ENCODE measurements at regions not wholly inside any gene's neighbourhood (a gene's known extent, or its start where the extent isn't known, plus 50 kb on each side); places are given as distances from the start of the nearest gene placed in this dataset.
"Not testable (repeated sequence)": the region's sequence is repeated elsewhere in the genome, so short reads cannot be mapped to it uniquely, and the experiment has no call there.

DNA sequence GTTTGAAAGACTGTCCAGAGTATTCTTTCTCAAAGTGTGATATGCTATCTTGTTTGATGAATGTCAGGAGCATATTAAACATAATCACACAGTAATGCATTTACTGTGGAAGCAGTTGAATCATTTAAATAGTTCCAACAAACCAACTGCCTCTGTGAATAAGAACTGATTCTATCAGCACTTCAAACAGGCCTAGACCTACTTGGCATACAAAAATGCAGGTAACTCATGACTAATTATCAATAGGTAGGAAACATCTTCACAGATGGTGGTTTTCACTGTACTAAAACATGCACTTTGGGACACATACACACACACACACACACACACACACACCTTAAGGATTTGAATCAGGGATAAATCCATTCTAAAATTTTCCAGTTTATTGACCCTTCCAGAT is 91.2 kb upstream of the SNX2 start:
- no peak overlapping the region for H3K4me3 ChIP-seq (ENCODE audit: low read depth, low read length)
- no peak for DNase-seq (ENCODE audit: low read depth)
- TF ChIP-seq, protein P1, sequence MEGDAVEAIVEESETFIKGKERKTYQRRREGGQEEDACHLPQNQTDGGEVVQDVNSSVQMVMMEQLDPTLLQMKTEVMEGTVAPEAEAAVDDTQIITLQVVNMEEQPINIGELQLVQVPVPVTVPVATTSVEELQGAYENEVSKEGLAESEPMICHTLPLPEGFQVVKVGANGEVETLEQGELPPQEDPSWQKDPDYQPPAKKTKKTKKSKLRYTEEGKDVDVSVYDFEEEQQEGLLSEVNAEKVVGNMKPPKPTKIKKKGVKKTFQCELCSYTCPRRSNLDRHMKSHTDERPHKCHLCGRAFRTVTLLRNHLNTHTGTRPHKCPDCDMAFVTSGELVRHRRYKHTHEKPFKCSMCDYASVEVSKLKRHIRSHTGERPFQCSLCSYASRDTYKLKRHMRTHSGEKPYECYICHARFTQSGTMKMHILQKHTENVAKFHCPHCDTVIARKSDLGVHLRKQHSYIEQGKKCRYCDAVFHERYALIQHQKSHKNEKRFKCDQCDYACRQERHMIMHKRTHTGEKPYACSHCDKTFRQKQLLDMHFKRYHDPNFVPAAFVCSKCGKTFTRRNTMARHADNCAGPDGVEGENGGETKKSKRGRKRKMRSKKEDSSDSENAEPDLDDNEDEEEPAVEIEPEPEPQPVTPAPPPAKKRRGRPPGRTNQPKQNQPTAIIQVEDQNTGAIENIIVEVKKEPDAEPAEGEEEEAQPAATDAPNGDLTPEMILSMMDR (conservative IDR thresholded peaks at IDR 0.05; ENCODE audit: low read depth, low read length) = no peak

DNA sequence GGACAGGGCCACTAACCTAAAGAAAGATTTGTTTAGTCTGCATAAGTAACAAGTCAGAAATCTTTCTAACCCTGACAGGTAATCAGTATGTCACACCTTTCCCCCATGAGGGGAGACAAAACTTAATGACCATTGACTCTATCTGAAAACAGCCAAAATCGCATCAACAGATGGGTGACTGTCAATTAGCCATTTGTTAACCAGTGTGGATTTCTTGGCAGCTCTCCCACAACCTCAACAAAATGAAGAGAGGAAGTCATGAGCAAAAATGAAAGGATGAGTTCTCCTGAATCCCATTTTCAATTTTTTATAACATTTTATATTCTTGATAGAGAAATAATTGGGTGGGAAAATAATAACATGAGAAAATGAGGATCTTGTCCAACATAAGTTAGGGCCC is 84.6 kb upstream of the SNX2 start:
- DNase-seq (ENCODE audit: low read depth) = no peak
- no peak overlapping the region for H3K4me3 ChIP-seq (ENCODE audit: low read depth, low read length)
- TF ChIP-seq, protein P1 (conservative IDR thresholded peaks at IDR 0.05; ENCODE audit: low read depth, low read length) = no peak

DNA sequence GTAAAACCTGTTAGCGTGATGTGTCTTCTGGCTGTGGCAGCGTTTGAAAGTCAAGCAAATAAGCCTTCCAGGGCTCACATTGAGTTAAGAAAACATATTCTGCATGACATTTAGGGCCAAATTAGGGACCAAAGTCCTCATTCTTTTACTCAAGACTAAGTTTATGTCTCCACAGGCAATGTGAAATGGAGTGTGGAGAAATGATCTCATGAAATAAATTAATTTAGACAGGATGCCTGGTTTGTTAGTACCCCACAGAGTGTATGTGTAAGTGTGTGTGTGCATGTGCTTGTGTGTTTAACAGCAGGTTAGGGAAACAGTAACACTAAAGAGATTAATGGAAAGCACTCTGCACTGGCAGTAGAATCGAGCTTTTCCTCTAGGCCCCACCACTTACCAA is 82.9 kb upstream of the SNX2 start:
- no peak for DNase-seq (ENCODE audit: low read depth)
- TF ChIP-seq, protein P1 (conservative IDR thresholded peaks at IDR 0.05; ENCODE audit: low read depth, low read length) = no peak
- H3K4me3 ChIP-seq (ENCODE audit: low read depth, low read length) = no peak overlapping the region

DNA sequence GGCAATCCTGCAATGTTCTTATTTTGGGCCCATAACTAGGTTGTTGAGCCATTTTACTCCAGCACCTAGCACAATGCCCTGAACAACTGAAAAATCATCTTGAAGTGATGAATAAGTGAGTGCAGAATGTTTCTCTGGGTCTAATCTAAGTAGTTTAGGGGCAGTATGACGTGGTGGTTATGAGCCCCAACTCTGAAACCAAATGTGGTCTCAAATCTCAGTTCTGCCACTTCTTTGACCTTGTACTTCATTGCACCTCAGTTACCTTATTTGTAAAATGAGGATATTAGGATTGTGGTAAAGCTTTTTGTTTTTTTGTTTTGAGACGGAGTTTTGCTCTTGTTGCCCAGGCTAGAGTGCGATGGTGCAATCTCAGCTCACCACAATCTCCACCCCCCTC is 80.9 kb upstream of the SNX2 start:
- no peak overlapping the region for H3K4me3 ChIP-seq (ENCODE audit: low read depth, low read length)
- TF ChIP-seq, protein P1 (conservative IDR thresholded peaks at IDR 0.05; ENCODE audit: low read depth, low read length) = no peak
- no peak for DNase-seq (ENCODE audit: low read depth)

DNA sequence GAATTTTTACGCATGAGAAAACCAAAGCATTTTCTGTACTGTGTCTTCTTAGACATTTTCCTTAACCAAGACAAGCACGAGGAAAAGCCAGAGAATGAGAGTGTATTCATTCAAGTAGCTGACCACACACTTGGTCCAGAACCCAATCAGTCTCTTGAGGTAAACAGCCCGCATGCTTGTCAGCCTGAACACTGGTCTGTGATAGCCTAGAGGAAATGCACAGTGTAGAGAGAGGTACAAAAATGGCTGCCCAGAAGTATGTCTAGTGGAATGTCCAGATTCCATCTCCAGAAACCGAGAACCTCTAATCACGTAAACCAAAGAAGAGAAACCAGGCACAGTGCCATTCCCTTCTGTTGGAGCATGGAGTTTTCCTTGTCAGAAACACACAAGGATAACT is 80.0 kb upstream of the SNX2 start:
- H3K4me3 ChIP-seq (ENCODE audit: low read depth, low read length) = no peak overlapping the region
- TF ChIP-seq, protein P1 (conservative IDR thresholded peaks at IDR 0.05; ENCODE audit: low read depth, low read length) = no peak
- DNase-seq (ENCODE audit: low read depth) = no peak

DNA sequence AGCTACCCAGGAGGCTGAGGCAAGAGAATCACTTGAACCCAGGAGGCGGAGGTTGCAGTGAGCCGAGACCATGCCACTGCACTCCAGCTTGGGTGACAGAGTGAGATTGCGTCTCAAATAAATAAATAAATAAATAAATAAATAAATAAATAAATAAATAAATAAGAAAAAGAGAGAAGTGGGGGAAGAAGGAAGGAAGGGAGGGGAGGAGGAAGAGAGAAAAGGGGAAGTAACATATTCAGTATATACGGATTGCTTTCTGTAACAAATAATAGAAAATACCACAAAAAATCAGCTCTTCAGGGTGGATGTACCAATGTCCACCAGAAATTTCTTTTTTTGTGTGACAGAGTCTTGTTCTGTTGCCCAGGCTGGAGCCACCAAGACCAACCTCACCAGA is 78.1 kb upstream of the SNX2 start:
- H3K4me3 ChIP-seq (ENCODE audit: low read depth, low read length); DNase-seq (ENCODE audit: low read depth): not testable (repeated sequence)

DNA sequence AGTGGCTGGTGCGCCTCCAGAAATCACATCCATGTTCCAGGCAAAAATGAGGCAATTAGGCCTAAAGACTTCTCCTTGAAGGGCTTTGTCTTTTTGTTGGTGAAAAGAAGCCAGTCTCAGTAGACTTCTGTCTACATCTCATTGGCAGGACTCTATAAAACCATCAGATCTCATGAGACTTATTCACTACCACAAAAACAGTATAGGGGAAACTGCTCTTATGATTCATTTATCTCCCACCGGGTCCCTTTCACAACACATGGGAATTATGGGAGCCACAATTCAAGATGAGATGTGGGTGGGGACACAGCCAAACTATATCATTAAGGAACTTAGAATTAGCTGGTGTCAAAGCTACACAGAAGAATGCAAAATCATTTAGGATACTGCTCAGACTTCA is 77.7 kb upstream of the SNX2 start:
- TF ChIP-seq, protein P1 (conservative IDR thresholded peaks at IDR 0.05; ENCODE audit: low read depth, low read length) = no peak
- DNase-seq (ENCODE audit: low read depth) = no peak
- H3K4me3 ChIP-seq (ENCODE audit: low read depth, low read length) = no peak overlapping the region

DNA sequence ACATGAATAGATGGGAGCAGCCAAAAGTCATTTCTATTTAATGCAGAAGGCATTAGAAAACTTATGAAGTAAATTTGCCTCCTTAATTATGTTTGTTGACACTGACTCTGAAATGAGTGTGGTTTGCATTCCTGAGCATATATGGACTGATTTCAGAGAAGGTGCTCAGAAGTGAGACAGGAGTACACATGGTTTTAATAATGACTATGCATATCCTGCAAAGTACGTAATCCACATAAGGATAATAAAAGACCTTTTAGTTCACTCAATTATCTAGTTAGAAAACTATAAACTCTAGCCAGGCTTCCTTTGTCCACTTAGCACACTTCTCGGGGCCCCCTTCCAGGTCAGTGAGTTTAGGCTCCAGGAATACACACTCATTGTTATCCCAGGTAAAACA is 75.7 kb upstream of the SNX2 start:
- DNase-seq (ENCODE audit: low read depth) = no peak
- no peak overlapping the region for H3K4me3 ChIP-seq (ENCODE audit: low read depth, low read length)
- TF ChIP-seq, protein P1 (conservative IDR thresholded peaks at IDR 0.05; ENCODE audit: low read depth, low read length) = no peak

Data from epithelial cell of proximal tubule (primary cell).